Lower leg skin (tissue), 4 donors: ENCODE measurements at regions not wholly inside any gene's neighbourhood (a gene's known extent, or its start where the extent isn't known, plus 50 kb on each side); places are given as distances from the start of the nearest gene placed in this dataset.
A peak's percentile ranks its signal among the peaks of the same experiment; 100 is the strongest.

ENCODE experiments used
- DNase-seq, 2 donors: peaks; one replicate each; pipeline ENCODE4 v3.0.0-alpha.2; 2019; ENCODE audit warnings: low spot score in 2 of 2
- H3K4me3 ChIP-seq: fragments of 200-600 bp; sonication (generic); 2 replicates; pipeline ENCODE4 v1.5.1; 2017; ENCODE audit warnings: mild to moderate bottlenecking, low read depth; ENCODE audit not compliant: poor library complexity, severe bottlenecking
- POLR2A ChIP-seq, 2 donors: fragments of 450-650 bp; IDR thresholded peaks; one replicate each; pipeline ENCODE4 v1.6.1; 2016 to 2017; ENCODE audit warnings: antibody characterized with exemption in 2 of 2, mild to moderate bottlenecking in 1 of 2, moderate library complexity in 1 of 2
- WGBS, 2 donors: methylation state at CpG; one replicate each; pipeline ENCODE4 v1.1.5; 2018; 5-methylcytosine and 5-hydroxymethylcytosine counted together
- intact Hi-C: fragments of 100-400 bp; cut with DNase I; formaldehyde crosslinking; loops from one replicate; pipeline ENCODE4 v1.15.0; 2023; ENCODE audit warnings: low total_unique reads
- TF ChIP-seq, protein P1 (sequence below), 3 donors: fragments of 450-650 bp; IDR thresholded peaks; one replicate each; pipeline ENCODE4 v1.5.1; 2016; ENCODE audit warnings: antibody characterized with exemption in 3 of 3, mild to moderate bottlenecking in 3 of 3, moderate library complexity in 2 of 3

DNA sequence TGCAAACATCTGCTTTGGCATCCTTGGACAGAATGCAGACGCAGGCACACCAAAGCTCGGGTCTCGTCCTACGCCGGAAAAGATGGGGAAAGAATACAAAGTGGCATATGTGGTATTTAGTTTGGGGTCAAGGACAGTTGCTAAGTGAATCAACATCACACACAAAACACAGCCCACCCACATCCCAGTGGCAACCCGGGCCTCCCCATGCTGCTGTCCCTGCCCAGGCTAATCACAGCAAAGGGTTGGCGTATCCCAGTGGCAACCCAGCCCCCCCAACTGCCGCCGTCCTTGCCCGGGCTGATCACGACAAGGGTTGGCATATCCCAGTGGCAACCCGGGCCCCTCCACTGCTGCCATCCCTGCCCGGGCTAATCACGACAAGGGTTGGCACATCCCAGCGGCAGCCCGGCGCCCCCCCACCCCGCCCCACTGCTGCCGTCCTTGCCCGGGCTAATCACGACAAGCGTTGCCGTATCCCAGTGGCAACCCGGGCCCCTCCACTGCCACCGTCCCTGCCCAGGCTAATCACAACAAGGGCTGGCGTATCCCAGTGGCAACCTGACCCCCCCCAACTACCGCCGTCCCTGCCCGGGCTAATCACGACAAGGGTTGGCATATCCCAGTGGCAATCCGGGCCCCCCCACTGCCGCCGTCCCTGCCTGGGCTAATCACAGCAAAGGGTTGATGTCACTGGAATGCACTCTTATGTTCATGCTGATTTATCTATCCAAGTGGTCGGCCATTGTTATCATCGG lies 167.8 kb upstream of the SOX1 start:
- TF ChIP-seq, protein P1, sequence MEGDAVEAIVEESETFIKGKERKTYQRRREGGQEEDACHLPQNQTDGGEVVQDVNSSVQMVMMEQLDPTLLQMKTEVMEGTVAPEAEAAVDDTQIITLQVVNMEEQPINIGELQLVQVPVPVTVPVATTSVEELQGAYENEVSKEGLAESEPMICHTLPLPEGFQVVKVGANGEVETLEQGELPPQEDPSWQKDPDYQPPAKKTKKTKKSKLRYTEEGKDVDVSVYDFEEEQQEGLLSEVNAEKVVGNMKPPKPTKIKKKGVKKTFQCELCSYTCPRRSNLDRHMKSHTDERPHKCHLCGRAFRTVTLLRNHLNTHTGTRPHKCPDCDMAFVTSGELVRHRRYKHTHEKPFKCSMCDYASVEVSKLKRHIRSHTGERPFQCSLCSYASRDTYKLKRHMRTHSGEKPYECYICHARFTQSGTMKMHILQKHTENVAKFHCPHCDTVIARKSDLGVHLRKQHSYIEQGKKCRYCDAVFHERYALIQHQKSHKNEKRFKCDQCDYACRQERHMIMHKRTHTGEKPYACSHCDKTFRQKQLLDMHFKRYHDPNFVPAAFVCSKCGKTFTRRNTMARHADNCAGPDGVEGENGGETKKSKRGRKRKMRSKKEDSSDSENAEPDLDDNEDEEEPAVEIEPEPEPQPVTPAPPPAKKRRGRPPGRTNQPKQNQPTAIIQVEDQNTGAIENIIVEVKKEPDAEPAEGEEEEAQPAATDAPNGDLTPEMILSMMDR (IDR thresholded peaks at IDR 0.05) = no peak
- TF ChIP-seq POLR2A (IDR thresholded peaks at IDR 0.05) = no peak
- peak in 1 of 2 donors; percentile 58 for DNase-seq
- WGBS, 2 donors = 84 to 88% methylated on average over 30 to 34 of the region's 35 CpGs
- no peak overlapping the region for H3K4me3 ChIP-seq
- intact Hi-C loops = no loop called here

DNA sequence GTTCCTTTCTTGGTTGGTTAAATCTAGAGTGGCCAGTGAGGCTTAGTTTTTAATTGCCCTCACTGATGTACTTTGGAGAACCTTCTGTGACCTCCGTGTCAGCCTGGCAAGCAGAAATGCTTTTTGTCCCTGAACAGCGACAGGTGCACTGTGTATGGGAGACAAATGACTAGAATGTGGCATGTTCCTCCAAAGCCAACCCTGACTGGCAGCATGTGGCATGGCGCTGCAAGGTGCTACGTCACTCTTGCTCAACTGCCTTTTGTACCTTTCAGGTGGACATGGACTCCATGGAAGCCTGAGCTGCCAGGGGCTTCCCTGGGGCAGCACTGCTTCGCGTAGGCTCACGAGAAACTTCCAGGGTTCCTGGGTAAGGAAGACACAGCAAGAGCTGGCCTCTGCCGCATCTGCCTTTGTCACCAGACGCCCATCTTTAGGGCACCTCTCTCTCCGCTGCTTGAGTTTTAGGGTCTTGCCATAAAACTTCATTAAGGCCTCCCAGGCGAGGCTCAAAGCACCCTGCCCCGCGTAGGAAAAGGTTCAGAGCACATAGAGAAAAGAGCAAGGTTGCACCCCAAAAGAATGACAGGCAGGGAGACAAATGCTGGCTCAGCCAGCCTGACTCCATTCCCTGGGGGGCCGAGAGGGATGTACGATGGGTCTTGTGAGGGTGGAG lies 167.1 kb upstream of the SOX1 start:
- DNase-seq = peak in 1 of 2 donors; percentile 65
- TF ChIP-seq, protein P1 (IDR thresholded peaks at IDR 0.05) = no peak
- no peak overlapping the region for H3K4me3 ChIP-seq
- 75 to 77% methylated on average over 15 of the region's 15 CpGs for WGBS, 2 donors
- intact Hi-C loops = no loop called here

DNA sequence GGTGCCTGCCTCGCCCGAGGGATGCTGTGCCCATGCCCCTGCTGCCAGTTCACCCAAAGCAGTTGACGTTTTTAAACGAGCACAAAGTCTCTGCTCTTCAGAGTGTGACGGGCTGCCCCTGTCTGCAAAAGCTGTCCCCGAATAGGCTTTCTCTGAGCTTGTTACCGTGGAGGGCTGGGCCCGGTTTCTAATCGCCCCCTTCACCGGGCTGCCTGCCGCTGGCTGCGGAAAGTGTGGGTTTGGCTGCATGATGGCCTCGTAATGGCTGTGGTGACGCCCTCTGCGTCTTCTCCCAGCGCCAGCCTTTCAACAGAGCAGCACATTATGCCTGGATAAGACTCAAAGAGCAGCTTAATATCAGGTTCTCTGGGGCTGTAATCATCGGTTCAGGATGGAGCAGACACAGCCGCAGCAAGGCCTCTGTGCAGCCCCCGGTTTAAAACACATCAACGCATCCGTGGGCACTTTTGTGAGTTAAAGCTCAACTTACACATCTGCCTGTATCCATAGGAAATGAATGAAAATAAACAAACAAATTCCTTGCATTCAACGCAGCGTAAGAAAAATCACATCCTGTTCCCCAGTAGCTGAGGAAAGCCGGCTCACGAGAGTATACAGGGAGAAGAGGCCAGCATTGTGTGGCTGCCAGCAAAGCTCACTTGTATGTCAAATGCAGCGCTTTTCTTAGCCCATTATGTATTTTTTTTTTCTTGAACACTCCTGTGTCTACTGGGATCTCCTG lies 166.4 kb upstream of the SOX1 start:
- whole genome bisulfite sequencing, 2 donors = 53% methylated on average over 26 of the region's 26 CpGs
- no peak for TF ChIP-seq POLR2A (IDR thresholded peaks at IDR 0.05)
- TF ChIP-seq, protein P1 (IDR thresholded peaks at IDR 0.05) = no peak
- intact Hi-C loops = no loop called here
- no peak overlapping the region for H3K4me3 ChIP-seq
- peak in 1 of 2 donors; percentile 69 for DNase-seq

DNA sequence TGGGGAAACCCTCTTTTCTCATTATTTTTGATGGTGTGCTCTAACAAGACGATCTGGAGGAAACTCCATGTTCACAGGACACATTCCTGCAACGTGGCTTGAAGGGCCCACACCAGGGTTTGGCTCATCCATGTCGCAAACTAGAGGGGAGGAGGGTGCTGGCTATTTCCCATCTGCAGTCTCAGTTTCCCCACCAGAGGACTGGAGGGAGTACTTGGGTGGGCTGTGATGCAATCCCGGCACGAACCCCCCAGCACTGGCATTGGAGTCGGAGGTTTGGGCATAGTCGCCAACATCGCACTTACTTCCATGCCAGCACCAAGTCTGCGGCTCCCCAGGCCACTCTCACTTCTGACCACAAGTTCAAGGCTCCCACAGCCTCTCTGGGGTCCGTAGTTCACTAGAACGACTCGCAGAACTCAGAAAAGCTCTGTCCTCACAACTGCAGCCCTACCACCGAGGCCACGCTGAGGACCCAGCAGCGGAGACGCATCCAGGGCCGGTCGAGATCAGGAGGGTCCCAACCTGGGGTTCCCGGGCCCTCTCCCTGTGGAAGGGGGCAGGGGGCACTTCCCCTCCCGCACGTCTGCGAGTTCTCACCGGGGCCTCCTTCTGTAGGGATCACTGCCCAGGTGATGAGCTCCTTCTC lies 165.6 kb upstream of the SOX1 start:
- TF ChIP-seq POLR2A (IDR thresholded peaks at IDR 0.05) = no peak
- TF ChIP-seq, protein P1 (IDR thresholded peaks at IDR 0.05) = no peak
- intact Hi-C loops = no loop called here
- 82 to 87% methylated on average over 19 to 20 of the region's 23 CpGs for WGBS, 2 donors
- no peak overlapping the region for H3K4me3 ChIP-seq
- DNase-seq = peak in 1 of 2 donors; percentile 74

DNA sequence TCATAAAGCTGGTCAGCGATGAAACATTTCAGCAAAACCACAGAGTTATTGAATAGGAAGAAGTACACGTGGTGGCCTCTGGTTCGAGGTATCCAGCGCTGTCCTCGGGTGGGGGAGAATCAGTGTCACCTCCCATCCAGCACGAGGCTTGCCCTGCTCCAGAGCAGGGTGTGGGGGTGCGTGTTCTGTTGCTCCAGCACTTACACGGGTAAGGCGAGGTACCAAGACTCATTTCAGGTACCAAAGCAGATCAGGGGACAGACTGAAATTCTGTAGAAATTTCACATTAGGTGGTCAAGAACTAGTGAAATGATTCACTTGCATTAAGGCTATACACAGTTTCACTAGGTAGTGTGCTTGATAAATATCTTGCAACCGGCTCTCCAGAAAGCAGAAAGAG lies 164.2 kb upstream of the SOX1 start:
- no peak for TF ChIP-seq POLR2A (IDR thresholded peaks at IDR 0.05)
- TF ChIP-seq, protein P1 (IDR thresholded peaks at IDR 0.05) = no peak
- no peak overlapping the region for H3K4me3 ChIP-seq
- WGBS, 2 donors = 84% methylated on average over 10 of the region's 10 CpGs
- intact Hi-C loops = no loop called here
- DNase-seq = peak in 1 of 2 donors; percentile 36
